Ovary (tissue), 7 donors: ENCODE measurements at regions not wholly inside any gene's neighbourhood (a gene's known extent, or its start where the extent isn't known, plus 50 kb on each side); places are given as distances from the start of the nearest gene placed in this dataset.

ENCODE experiments used
- DNase-seq, 5 donors: peaks; one replicate each; pipeline ENCODE4 v3.0.0-alpha.2; 2019 to 2020
- H3K27ac ChIP-seq, 2 donors: fragments of 200-600 bp; one replicate each; pipeline versions ENCODE4 v1.5.1 to v1.8.0; 2019 to 2022
- H3K27me3 ChIP-seq: fragments of 200-600 bp; one replicate; pipeline ENCODE4 v1.8.0; 2022
- H3K36me3 ChIP-seq: fragments of 200-600 bp; sonication (generic); one replicate; pipeline ENCODE4 v1.5.1; 2019
- H3K4me1 ChIP-seq: one replicate; pipeline ENCODE4 v1.8.1; 2013; ENCODE audit warnings: mild to moderate bottlenecking, moderate library complexity; ENCODE audit not compliant: insufficient read depth
- H3K4me3 ChIP-seq: fragments of 200-600 bp; sonication (generic); one replicate; pipeline ENCODE4 v1.5.1; 2017
- H3K9me3 ChIP-seq, 2 donors: fragments of 200-600 bp in 1 of 2; sonication (generic) in 1 of 2; one replicate each; pipeline versions ENCODE4 v1.5.1 to v1.8.1; 2013 to 2019; ENCODE audit warnings: mild to moderate bottlenecking in 1 of 2, moderate library complexity in 1 of 2
- EP300 ChIP-seq: sonication (generic); formaldehyde crosslinking; IDR thresholded peaks from one replicate; pipeline ENCODE4 v1.6.1; 2017; ENCODE audit warnings: antibody characterized with exemption
- POLR2A ChIP-seq: fragments of 450-650 bp; IDR thresholded peaks from one replicate; pipeline ENCODE4 v1.6.1; 2017; ENCODE audit warnings: antibody characterized with exemption, mild to moderate bottlenecking, moderate library complexity
- WGBS, 3 donors: extraction: QIAGEN DNeasy Blood & Tissue Kit in 1 of 3; methylation state at CpG; one replicate each; pipeline versions ENCODE4 v1.1.5 to v1.1.7; 2013 to 2017; 5-methylcytosine and 5-hydroxymethylcytosine counted together
- intact Hi-C, 4 donors: fragments of 100-400 bp; cut with DNase I; formaldehyde crosslinking; loops; one replicate each; pipeline versions ENCODE4 v1.11.0 to v1.15.1; 2022 to 2023
- TF ChIP-seq, protein P1 (sequence below), 3 donors: fragments of 450-650 bp in 2 of 3; fragments of 200-600 bp in 1 of 3; IDR thresholded peaks; one replicate each; pipeline versions ENCODE4 v1.5.1 to v1.8.0; 2016 to 2022; ENCODE audit warnings: antibody characterized with exemption in 3 of 3, mild to moderate bottlenecking in 1 of 3
- donor health status: DM: no; HTN: no; CAD: no; lungs with moderate emphysema.
- donor health status: DM: no; HTN: no; CAD: no.
- donor health status: Bipolar disorder and iron deficiency.
- donor health status: DM: no; HTN: no; CAD: no.
- donor health status: DM: yes; HTN: yes; CAD: no.

DNA sequence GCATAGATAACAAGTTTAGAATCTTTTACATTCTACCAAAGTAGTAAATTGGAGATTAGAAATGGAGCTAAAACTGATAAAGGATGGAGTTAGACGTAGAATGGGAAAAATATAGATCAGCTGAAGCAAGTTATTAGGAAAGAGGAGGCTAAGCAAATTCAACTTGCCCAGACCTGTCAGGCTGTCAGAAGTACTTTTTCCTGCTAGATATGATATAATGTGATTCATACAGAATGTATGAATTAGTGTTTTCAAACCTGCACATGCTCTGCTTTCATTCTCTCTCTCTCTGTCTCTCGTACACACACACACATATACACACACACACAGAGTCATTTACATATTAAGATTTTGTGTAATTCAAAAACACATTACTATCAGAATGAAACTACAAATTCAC, 133.2 kb upstream of the HDGFL1 start:
- no peaks in the 10 kb centered on the region for H3K27me3 ChIP-seq
- no peaks in the 10 kb centered on the region for H3K36me3 ChIP-seq
- TF ChIP-seq EP300 (no peak), POLR2A (no peak)
- TF ChIP-seq, protein P1, sequence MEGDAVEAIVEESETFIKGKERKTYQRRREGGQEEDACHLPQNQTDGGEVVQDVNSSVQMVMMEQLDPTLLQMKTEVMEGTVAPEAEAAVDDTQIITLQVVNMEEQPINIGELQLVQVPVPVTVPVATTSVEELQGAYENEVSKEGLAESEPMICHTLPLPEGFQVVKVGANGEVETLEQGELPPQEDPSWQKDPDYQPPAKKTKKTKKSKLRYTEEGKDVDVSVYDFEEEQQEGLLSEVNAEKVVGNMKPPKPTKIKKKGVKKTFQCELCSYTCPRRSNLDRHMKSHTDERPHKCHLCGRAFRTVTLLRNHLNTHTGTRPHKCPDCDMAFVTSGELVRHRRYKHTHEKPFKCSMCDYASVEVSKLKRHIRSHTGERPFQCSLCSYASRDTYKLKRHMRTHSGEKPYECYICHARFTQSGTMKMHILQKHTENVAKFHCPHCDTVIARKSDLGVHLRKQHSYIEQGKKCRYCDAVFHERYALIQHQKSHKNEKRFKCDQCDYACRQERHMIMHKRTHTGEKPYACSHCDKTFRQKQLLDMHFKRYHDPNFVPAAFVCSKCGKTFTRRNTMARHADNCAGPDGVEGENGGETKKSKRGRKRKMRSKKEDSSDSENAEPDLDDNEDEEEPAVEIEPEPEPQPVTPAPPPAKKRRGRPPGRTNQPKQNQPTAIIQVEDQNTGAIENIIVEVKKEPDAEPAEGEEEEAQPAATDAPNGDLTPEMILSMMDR (IDR thresholded peaks at IDR 0.05), result no peak
- no peak for DNase-seq
- H3K27ac ChIP-seq, result no peak overlapping the region
- no peaks in the 10 kb centered on the region for H3K9me3 ChIP-seq
- H3K4me1 ChIP-seq, result no peaks in the 10 kb centered on the region
- intact Hi-C loops, result no loop called here
- 93 to 98% (median 96%) methylated on average over 2 of the region's 2 CpGs for WGBS, 3 donors
- no peak overlapping the region for H3K4me3 ChIP-seq

DNA sequence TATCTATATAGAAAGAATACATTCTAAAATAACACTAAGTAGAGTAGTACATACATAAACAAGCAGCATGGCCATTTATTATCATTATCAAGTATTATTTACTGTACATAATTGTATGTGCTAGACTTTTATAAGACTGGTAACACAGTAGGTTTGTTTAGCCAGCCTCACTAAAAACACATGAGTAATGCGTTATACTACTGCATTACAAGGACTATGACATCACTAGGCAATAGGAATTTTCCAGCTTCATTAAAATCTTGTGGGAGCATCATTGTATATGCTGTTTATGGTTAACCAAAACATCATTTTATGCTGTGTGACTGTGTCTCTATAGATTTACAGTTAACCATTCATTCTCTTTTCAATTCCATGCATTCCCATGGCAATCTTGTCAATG, 131.7 kb upstream of the HDGFL1 start:
- no peaks in the 10 kb centered on the region for H3K27me3 ChIP-seq
- intact Hi-C loops, result no loop called here
- no peak for DNase-seq
- H3K4me3 ChIP-seq, result no peak overlapping the region
- H3K9me3 ChIP-seq, result no peaks in the 10 kb centered on the region
- 94 to 100% (median 98%) methylated on average over 1 of the region's 1 CpG for WGBS, 3 donors
- TF ChIP-seq, protein P1 (IDR thresholded peaks at IDR 0.05), result no peak
- TF ChIP-seq EP300 (no peak), POLR2A (no peak)
- H3K27ac ChIP-seq, result no peak overlapping the region
- no peaks in the 10 kb centered on the region for H3K4me1 ChIP-seq
- H3K36me3 ChIP-seq, result no peaks in the 10 kb centered on the region

DNA sequence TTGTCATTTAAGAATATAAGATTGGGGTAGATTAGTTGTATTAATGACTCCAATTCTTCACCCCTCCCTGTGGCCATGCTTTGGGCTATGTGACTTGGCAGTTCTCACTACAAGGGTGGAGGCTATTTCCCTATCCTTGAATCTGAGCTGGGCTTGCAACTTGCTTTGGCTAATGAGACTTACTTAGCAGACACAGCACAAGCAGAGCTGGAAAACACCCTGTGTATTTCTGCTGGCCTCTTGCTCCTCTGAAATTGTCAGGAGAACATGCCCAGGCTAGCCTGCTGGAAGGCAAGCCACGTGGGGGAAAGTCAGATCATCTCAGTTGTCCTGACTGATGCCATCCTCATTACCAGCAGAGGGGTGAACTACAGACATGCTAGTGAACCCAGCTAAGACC, 126.5 kb upstream of the HDGFL1 start:
- peaks cover 2% of the 10 kb centered on the region for H3K4me1 ChIP-seq
- H3K27me3 ChIP-seq, result no peaks in the 10 kb centered on the region
- DNase-seq, result peak in 1 of 5 donors; percentile 11
- no peak overlapping the region for H3K4me3 ChIP-seq
- no peak for TF ChIP-seq POLR2A
- TF ChIP-seq, protein P1 (IDR thresholded peaks at IDR 0.05), result no peak
- no peak for TF ChIP-seq EP300
- intact Hi-C loops, result no loop called here
- H3K9me3 ChIP-seq, result no peaks in the 10 kb centered on the region
- no peaks in the 10 kb centered on the region for H3K36me3 ChIP-seq
- no peak overlapping the region for H3K27ac ChIP-seq
- WGBS, 3 donors, result 28 to 50% (median 44%) methylated on average over 1 of the region's 1 CpG

DNA sequence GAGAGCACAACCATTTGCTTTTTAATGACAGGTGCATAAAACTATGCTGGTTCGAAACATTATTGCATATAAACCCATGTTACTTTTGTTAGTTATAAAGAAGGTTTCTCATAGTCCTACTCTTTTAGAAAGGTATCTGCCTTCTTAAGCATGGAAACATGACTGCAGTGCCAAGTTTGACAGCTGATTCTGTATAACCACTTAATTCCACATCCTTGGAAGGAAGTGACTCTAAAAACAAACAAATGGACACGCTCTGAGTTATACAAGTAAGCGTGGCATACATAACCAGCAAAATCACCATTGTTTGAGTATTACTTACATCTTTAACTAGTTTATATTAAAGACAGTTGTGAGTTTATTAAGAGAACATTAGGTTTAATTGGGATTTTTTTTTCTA, 125.0 kb upstream of the HDGFL1 start:
- no peaks in the 10 kb centered on the region for H3K36me3 ChIP-seq
- 76 to 89% (median 87%) methylated on average over 3 of the region's 3 CpGs for WGBS, 3 donors
- peaks cover 5% of the 10 kb centered on the region for H3K4me1 ChIP-seq
- H3K27me3 ChIP-seq, result peaks cover 3% of the 10 kb centered on the region
- TF ChIP-seq EP300, result no peak
- no peak for TF ChIP-seq POLR2A
- TF ChIP-seq, protein P1 (IDR thresholded peaks at IDR 0.05), result no peak
- no peak overlapping the region for H3K27ac ChIP-seq
- no peak for DNase-seq
- no peak overlapping the region for H3K4me3 ChIP-seq
- no peaks in the 10 kb centered on the region for H3K9me3 ChIP-seq
- intact Hi-C loops, result no loop called here

DNA sequence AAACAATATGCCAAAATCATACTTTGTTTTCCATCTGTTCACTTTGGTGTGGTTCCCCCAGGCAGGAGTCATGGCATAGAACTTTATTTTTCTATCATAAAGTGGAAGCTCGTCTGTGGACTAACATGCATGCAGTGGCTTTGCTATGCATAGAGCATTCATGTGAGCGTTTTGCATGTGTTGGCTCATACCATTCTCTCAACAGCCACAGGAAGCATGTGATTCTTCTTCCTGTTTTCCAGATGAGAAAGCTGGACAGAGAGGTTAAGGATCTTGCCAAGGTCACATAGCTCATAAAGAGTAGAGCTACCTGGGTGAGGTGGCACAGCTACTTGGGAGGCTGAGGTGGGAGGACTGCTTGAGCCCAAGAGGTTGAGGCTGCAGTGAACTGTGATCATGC, 123.4 kb upstream of the HDGFL1 start:
- H3K27ac ChIP-seq, result no peak overlapping the region
- no peak overlapping the region for H3K4me3 ChIP-seq
- TF ChIP-seq, protein P1 (IDR thresholded peaks at IDR 0.05), result no peak
- TF ChIP-seq POLR2A, result no peak
- TF ChIP-seq EP300, result no peak
- intact Hi-C loops, result no loop called here
- no peak for DNase-seq
- peaks cover 3% of the 10 kb centered on the region for H3K27me3 ChIP-seq
- peaks cover 5% of the 10 kb centered on the region for H3K4me1 ChIP-seq
- no peaks in the 10 kb centered on the region for H3K9me3 ChIP-seq
- H3K36me3 ChIP-seq, result no peaks in the 10 kb centered on the region
- 82 to 91% (median 85%) methylated on average over 2 of the region's 2 CpGs for WGBS, 3 donors
